Endothelial cell of umbilical vein (primary cell): ENCODE measurements at regions not wholly inside any gene's neighbourhood (a gene's known extent, or its start where the extent isn't known, plus 50 kb on each side); places are given as distances from the start of the nearest gene placed in this dataset.

Source experiments
- BruUV-seq: library from RNA; stranded (reverse); fragments of 400-500 nt; replicated peaks from 2 replicates; lab custom pipeline; 2021; lab: Mats Ljungman, UMichigan
- CTCF ChIA-PET: fragments of 300-600, 350-600 bp; sonication (Branson Sonifier 250); formaldehyde crosslinking; loops from one replicate; lab custom pipeline; 2021; ENCODE audit warnings: antibody characterized with exemption, inconsistent platforms; lab: Charles Lee
- POLR2A ChIA-PET: fragments of 300-600, 350-600 bp; sonication (Branson Sonifier 250); formaldehyde crosslinking; loops from one replicate; lab custom pipeline; 2021; ENCODE audit warnings: antibody characterized with exemption, inconsistent platforms; lab: Charles Lee
- DNase-seq: peaks from one replicate; pipeline ENCODE4 v3.0.0-alpha.2; 2011; ENCODE audit warnings: low read depth, low spot score
- FAIRE-seq: peaks from 2 replicates; lab custom pipeline; 2011; peaks lifted over from hg19 to GRCh38; lab: Jason Lieb, UNC
- H2AFZ ChIP-seq: 2 replicates; pipeline ENCODE4 v1.6.0; 2012; ENCODE audit warnings: low read depth, low read length, control low read depth, inconsistent platforms
- H3K27ac ChIP-seq: 2 replicates; pipeline ENCODE4 v1.5.1; 2011; ENCODE audit warnings: low read depth, mild to moderate bottlenecking, control low read depth, low read length, moderate library complexity; ENCODE audit not compliant: insufficient read depth
- H3K27me3 ChIP-seq, 2 experiments: 2 replicates each; pipeline versions ENCODE4 v1.6.0 to v1.6.1; 2011; ENCODE audit warnings: low read length in 2 of 2, mixed read lengths in 1 of 2; ENCODE audit not compliant: control insufficient read depth in 2 of 2, insufficient read depth in 2 of 2
- H3K36me3 ChIP-seq, 2 experiments: 2 replicates in 1 of 2; 3 replicates in 1 of 2; pipeline ENCODE4 v1.5.1; 2011; ENCODE audit warnings: low read length in 2 of 2, mild to moderate bottlenecking in 1 of 2, moderate library complexity in 1 of 2; ENCODE audit not compliant: control insufficient read depth in 2 of 2, insufficient read depth in 2 of 2; ENCODE audit errors: extremely low read depth in 1 of 2
- H3K4me1 ChIP-seq: 3 replicates; pipeline ENCODE4 v1.5.1; 2011; ENCODE audit warnings: mild to moderate bottlenecking, low read length; ENCODE audit not compliant: control insufficient read depth, insufficient read depth; ENCODE audit errors: extremely low read depth
- H3K4me2 ChIP-seq: 2 replicates; pipeline ENCODE4 v1.6.1; 2011; ENCODE audit warnings: low read length, control low read depth, mixed read lengths; ENCODE audit not compliant: insufficient read depth
- H3K4me3 ChIP-seq, 3 experiments: fragments of 200-600 bp in 1 of 3; sonication (generic), shearing (Covaris generic) in 1 of 3; replicated peaks in 1 of 3; 2 replicates each; pipeline ENCODE4 v1.5.1; 2011 to 2016; ENCODE audit warnings: control low read depth in 3 of 3, low read length in 3 of 3, mild to moderate bottlenecking in 2 of 3, inconsistent platforms in 1 of 3, low read depth in 1 of 3, moderate library complexity in 1 of 3; ENCODE audit not compliant: insufficient read depth in 1 of 3
- H3K79me2 ChIP-seq: 2 replicates; pipeline ENCODE4 v1.6.0; 2012; ENCODE audit warnings: low read length, inconsistent platforms; ENCODE audit not compliant: control insufficient read depth, insufficient read depth
- H3K9ac ChIP-seq: replicated peaks from 2 replicates; pipeline ENCODE3; 2011; ENCODE audit warnings: low read length, control low read depth; ENCODE audit not compliant: insufficient read depth; ENCODE audit errors: extremely low read depth
- H3K9me1 ChIP-seq: replicated peaks from 3 replicates; pipeline ENCODE4 v1.6.0; 2011; ENCODE audit warnings: mild to moderate bottlenecking, low read length; ENCODE audit not compliant: control insufficient read depth, insufficient read depth; ENCODE audit errors: extremely low read depth
- H3K9me3 ChIP-seq: replicated peaks from 2 replicates; pipeline ENCODE4 v1.5.1; 2012; ENCODE audit warnings: low read length, inconsistent platforms; ENCODE audit not compliant: control insufficient read depth, insufficient read depth
- H4K20me1 ChIP-seq: replicated peaks from 2 replicates; pipeline ENCODE3; 2011; ENCODE audit warnings: mild to moderate bottlenecking, low read length; ENCODE audit not compliant: control insufficient read depth, insufficient read depth; ENCODE audit errors: extremely low read depth
- CTCF ChIP-seq, 2 donors: IDR thresholded peaks; 1 replicate in 1 of 2; 2 replicates in 1 of 2; pipeline ENCODE4 v1.5.1; 2011; ENCODE audit warnings: low read length in 2 of 2, mild to moderate bottlenecking in 2 of 2, moderate library complexity in 2 of 2, control low read depth in 1 of 2, inconsistent platforms in 1 of 2, low read depth in 1 of 2; ENCODE audit not compliant: insufficient read depth in 1 of 2; ENCODE audit errors: extremely low read depth in 1 of 2
- EZH2 ChIP-seq: IDR thresholded peaks from 2 replicates; pipeline ENCODE4 v1.6.1; 2012; ENCODE audit warnings: borderline replicate concordance, low read depth, mild to moderate bottlenecking, moderate library complexity, low read length, inconsistent platforms; ENCODE audit not compliant: severe bottlenecking
- FOS ChIP-seq: IDR thresholded peaks from 2 replicates; pipeline ENCODE4 v1.6.1; 2011; ENCODE audit warnings: mild to moderate bottlenecking, low read length, moderate library complexity, borderline replicate concordance; ENCODE audit not compliant: insufficient read depth
- GATA2 ChIP-seq: IDR thresholded peaks from 2 replicates; pipeline ENCODE4 v1.7.0; 2011; ENCODE audit warnings: low read depth, mild to moderate bottlenecking, moderate library complexity, mixed read lengths, low read length; ENCODE audit not compliant: insufficient read length, insufficient read depth
- JUN ChIP-seq: IDR thresholded peaks from 2 replicates; pipeline ENCODE4 v1.6.1; 2011; ENCODE audit warnings: borderline replicate concordance, low read depth; ENCODE audit not compliant: insufficient read length, insufficient read depth
- MAX ChIP-seq: IDR thresholded peaks from 2 replicates; pipeline ENCODE4 v1.6.1; 2011; ENCODE audit not compliant: insufficient read depth, insufficient read length
- MYC ChIP-seq: IDR thresholded peaks from one replicate; pipeline ENCODE4 v1.6.1; 2011; ENCODE audit warnings: mild to moderate bottlenecking, low read depth, low read length
- POLR2A ChIP-seq: IDR thresholded peaks from 2 replicates; pipeline ENCODE4 v1.6.1; 2012; ENCODE audit warnings: low read depth, mild to moderate bottlenecking, control low read depth, low read length
- POLR2AphosphoS5 ChIP-seq: IDR thresholded peaks from 2 replicates; pipeline ENCODE4 v1.6.1; 2012; ENCODE audit warnings: low read depth, mild to moderate bottlenecking, control low read depth, low read length, moderate library complexity; ENCODE audit not compliant: insufficient read depth
- dilution Hi-C: fragments of 300-500 bp; cut with MboI; formaldehyde crosslinking; loops from one replicate; pipeline ENCODE4 v1.15.0; 2019; ENCODE audit warnings: low sequenced_read_pairs; ENCODE audit not compliant: extremely low pct_ligation_motif_present
- intact Hi-C: fragments of 100-400 bp; cut with micrococcal nuclease; formaldehyde crosslinking; loops from one replicate; pipeline ENCODE4 v1.10.0; 2022

GRCh38 chr6:48388044-48388443, 277.0 kb upstream of the PTCHD4 start:
- Histone ChIP-seq H3K36me3 (no peaks in the 10 kb centered on the region), H3K27ac (no peak overlapping the region), H3K4me3 (no peak overlapping the region), H3K79me2 (no peaks in the 10 kb centered on the region), H4K20me1 (no peaks in the 10 kb centered on the region), H3K9me1 (no peaks in the 10 kb centered on the region), H3K4me1 (no peaks in the 10 kb centered on the region), H2AFZ (no peak overlapping the region), H3K9me3 (no peaks in the 10 kb centered on the region), H3K9ac (no peak overlapping the region), H3K4me2 (no peak overlapping the region), H3K27me3 (no peaks in the 10 kb centered on the region)
- BruUV-seq, result no TSS peak
- ChIA-PET POLR2A (no interaction called here), CTCF (no interaction called here)
- DNase-seq (no peak), FAIRE-seq (no peak)
- dilution Hi-C loops (no loop called here), intact Hi-C loops (no loop called here)
- TF ChIP-seq CTCF (IDR thresholded peaks at IDR 0.05; ENCODE audit: extremely low read depth in 1 of 2, insufficient read depth in 1 of 2, low read depth in 1 of 2, low read length in 2 of 2), result no peak
- no peak for TF ChIP-seq POLR2A

DNA sequence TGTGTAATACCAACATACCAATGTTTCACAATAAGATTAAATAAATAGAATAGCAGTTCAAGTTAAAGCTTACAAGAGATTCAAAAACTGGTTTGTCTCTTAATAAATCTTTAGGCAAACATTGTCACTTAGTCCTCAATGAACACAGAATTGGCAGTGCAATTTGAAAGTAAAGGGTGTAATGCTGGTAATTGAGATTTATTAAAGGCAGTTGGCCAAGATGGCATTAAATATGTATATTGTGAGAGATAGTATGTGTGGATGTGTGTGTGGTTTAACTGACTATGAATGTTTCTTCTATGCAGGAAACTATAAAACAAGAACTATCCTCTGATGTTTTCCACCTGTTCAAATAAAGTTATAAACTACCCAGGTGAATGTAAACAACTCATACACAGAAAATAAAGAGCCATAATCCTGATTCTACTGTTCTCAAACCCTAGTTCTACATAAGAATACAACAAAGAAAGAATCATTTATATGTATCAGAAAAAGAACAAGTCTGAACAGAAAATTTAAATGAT, 267.9 kb upstream of the PTCHD4 start:
- BruUV-seq, result no TSS peak
- ChIA-PET POLR2A (no interaction called here), CTCF (no interaction called here)
- Histone ChIP-seq H3K4me3 (no peak overlapping the region), H3K27me3 (no peaks in the 10 kb centered on the region), H4K20me1 (no peaks in the 10 kb centered on the region), H3K27ac (no peak overlapping the region), H3K9me3 (no peaks in the 10 kb centered on the region), H3K4me1 (no peaks in the 10 kb centered on the region), H3K4me2 (no peak overlapping the region), H3K9me1 (no peaks in the 10 kb centered on the region), H3K79me2 (no peaks in the 10 kb centered on the region), H3K36me3 (no peaks in the 10 kb centered on the region), H3K9ac (no peak overlapping the region), H2AFZ (no peak overlapping the region)
- TF ChIP-seq POLR2A, result no peak
- no peak for TF ChIP-seq CTCF (IDR thresholded peaks at IDR 0.05; ENCODE audit: extremely low read depth in 1 of 2, insufficient read depth in 1 of 2, low read depth in 1 of 2, low read length in 2 of 2)
- no peak for TF ChIP-seq FOS
- TF ChIP-seq GATA2, result no peak
- TF ChIP-seq EZH2, result no peak
- no peak for TF ChIP-seq JUN
- TF ChIP-seq MYC, result no peak
- TF ChIP-seq POLR2AphosphoS5, result no peak
- TF ChIP-seq MAX, result no peak
- dilution Hi-C loops, result no loop called here
- intact Hi-C loops, result no loop called here
- FAIRE-seq (no peak), DNase-seq (no peak)
